Endothelial cell of umbilical vein (primary cell): ENCODE measurements at regions not wholly inside any gene's neighbourhood (a gene's known extent, or its start where the extent isn't known, plus 50 kb on each side); places are given as distances from the start of the nearest gene placed in this dataset.

Experiments used
- BruUV-seq: library from RNA; stranded (reverse); fragments of 400-500 nt; replicated peaks from 2 replicates; lab custom pipeline; 2021; lab: Mats Ljungman, UMichigan
- CTCF ChIA-PET: fragments of 300-600, 350-600 bp; sonication (Branson Sonifier 250); formaldehyde crosslinking; loops from one replicate; lab custom pipeline; 2021; ENCODE audit warnings: antibody characterized with exemption, inconsistent platforms; lab: Charles Lee
- POLR2A ChIA-PET: fragments of 300-600, 350-600 bp; sonication (Branson Sonifier 250); formaldehyde crosslinking; loops from one replicate; lab custom pipeline; 2021; ENCODE audit warnings: antibody characterized with exemption, inconsistent platforms; lab: Charles Lee
- DNase-seq: peaks from one replicate; pipeline ENCODE4 v3.0.0-alpha.2; 2011; ENCODE audit warnings: low read depth, low spot score
- FAIRE-seq: peaks from 2 replicates; lab custom pipeline; 2011; peaks lifted over from hg19 to GRCh38; lab: Jason Lieb, UNC
- H2AFZ ChIP-seq: 2 replicates; pipeline ENCODE4 v1.6.0; 2012; ENCODE audit warnings: low read depth, low read length, control low read depth, inconsistent platforms
- H3K27ac ChIP-seq: 2 replicates; pipeline ENCODE4 v1.5.1; 2011; ENCODE audit warnings: low read depth, mild to moderate bottlenecking, control low read depth, low read length, moderate library complexity; ENCODE audit not compliant: insufficient read depth
- H3K27me3 ChIP-seq, 2 experiments: 2 replicates each; pipeline versions ENCODE4 v1.6.0 to v1.6.1; 2011; ENCODE audit warnings: low read length in 2 of 2, mixed read lengths in 1 of 2; ENCODE audit not compliant: control insufficient read depth in 2 of 2, insufficient read depth in 2 of 2
- H3K36me3 ChIP-seq, 2 experiments: 2 replicates in 1 of 2; 3 replicates in 1 of 2; pipeline ENCODE4 v1.5.1; 2011; ENCODE audit warnings: low read length in 2 of 2, mild to moderate bottlenecking in 1 of 2, moderate library complexity in 1 of 2; ENCODE audit not compliant: control insufficient read depth in 2 of 2, insufficient read depth in 2 of 2; ENCODE audit errors: extremely low read depth in 1 of 2
- H3K4me1 ChIP-seq: 3 replicates; pipeline ENCODE4 v1.5.1; 2011; ENCODE audit warnings: mild to moderate bottlenecking, low read length; ENCODE audit not compliant: control insufficient read depth, insufficient read depth; ENCODE audit errors: extremely low read depth
- H3K4me2 ChIP-seq: 2 replicates; pipeline ENCODE4 v1.6.1; 2011; ENCODE audit warnings: low read length, control low read depth, mixed read lengths; ENCODE audit not compliant: insufficient read depth
- H3K4me3 ChIP-seq, 3 experiments: fragments of 200-600 bp in 1 of 3; sonication (generic), shearing (Covaris generic) in 1 of 3; replicated peaks in 1 of 3; 2 replicates each; pipeline ENCODE4 v1.5.1; 2011 to 2016; ENCODE audit warnings: control low read depth in 3 of 3, low read length in 3 of 3, mild to moderate bottlenecking in 2 of 3, inconsistent platforms in 1 of 3, low read depth in 1 of 3, moderate library complexity in 1 of 3; ENCODE audit not compliant: insufficient read depth in 1 of 3
- H3K79me2 ChIP-seq: 2 replicates; pipeline ENCODE4 v1.6.0; 2012; ENCODE audit warnings: low read length, inconsistent platforms; ENCODE audit not compliant: control insufficient read depth, insufficient read depth
- H3K9ac ChIP-seq: replicated peaks from 2 replicates; pipeline ENCODE3; 2011; ENCODE audit warnings: low read length, control low read depth; ENCODE audit not compliant: insufficient read depth; ENCODE audit errors: extremely low read depth
- H3K9me1 ChIP-seq: replicated peaks from 3 replicates; pipeline ENCODE4 v1.6.0; 2011; ENCODE audit warnings: mild to moderate bottlenecking, low read length; ENCODE audit not compliant: control insufficient read depth, insufficient read depth; ENCODE audit errors: extremely low read depth
- H3K9me3 ChIP-seq: replicated peaks from 2 replicates; pipeline ENCODE4 v1.5.1; 2012; ENCODE audit warnings: low read length, inconsistent platforms; ENCODE audit not compliant: control insufficient read depth, insufficient read depth
- H4K20me1 ChIP-seq: replicated peaks from 2 replicates; pipeline ENCODE3; 2011; ENCODE audit warnings: mild to moderate bottlenecking, low read length; ENCODE audit not compliant: control insufficient read depth, insufficient read depth; ENCODE audit errors: extremely low read depth
- CTCF ChIP-seq, 2 donors: IDR thresholded peaks; 1 replicate in 1 of 2; 2 replicates in 1 of 2; pipeline ENCODE4 v1.5.1; 2011; ENCODE audit warnings: low read length in 2 of 2, mild to moderate bottlenecking in 2 of 2, moderate library complexity in 2 of 2, control low read depth in 1 of 2, inconsistent platforms in 1 of 2, low read depth in 1 of 2; ENCODE audit not compliant: insufficient read depth in 1 of 2; ENCODE audit errors: extremely low read depth in 1 of 2
- EZH2 ChIP-seq: IDR thresholded peaks from 2 replicates; pipeline ENCODE4 v1.6.1; 2012; ENCODE audit warnings: borderline replicate concordance, low read depth, mild to moderate bottlenecking, moderate library complexity, low read length, inconsistent platforms; ENCODE audit not compliant: severe bottlenecking
- FOS ChIP-seq: IDR thresholded peaks from 2 replicates; pipeline ENCODE4 v1.6.1; 2011; ENCODE audit warnings: mild to moderate bottlenecking, low read length, moderate library complexity, borderline replicate concordance; ENCODE audit not compliant: insufficient read depth
- GATA2 ChIP-seq: IDR thresholded peaks from 2 replicates; pipeline ENCODE4 v1.7.0; 2011; ENCODE audit warnings: low read depth, mild to moderate bottlenecking, moderate library complexity, mixed read lengths, low read length; ENCODE audit not compliant: insufficient read length, insufficient read depth
- JUN ChIP-seq: IDR thresholded peaks from 2 replicates; pipeline ENCODE4 v1.6.1; 2011; ENCODE audit warnings: borderline replicate concordance, low read depth; ENCODE audit not compliant: insufficient read length, insufficient read depth
- MYC ChIP-seq: IDR thresholded peaks from one replicate; pipeline ENCODE4 v1.6.1; 2011; ENCODE audit warnings: mild to moderate bottlenecking, low read depth, low read length
- POLR2A ChIP-seq: IDR thresholded peaks from 2 replicates; pipeline ENCODE4 v1.6.1; 2012; ENCODE audit warnings: low read depth, mild to moderate bottlenecking, control low read depth, low read length
- POLR2AphosphoS5 ChIP-seq: IDR thresholded peaks from 2 replicates; pipeline ENCODE4 v1.6.1; 2012; ENCODE audit warnings: low read depth, mild to moderate bottlenecking, control low read depth, low read length, moderate library complexity; ENCODE audit not compliant: insufficient read depth
- dilution Hi-C: fragments of 300-500 bp; cut with MboI; formaldehyde crosslinking; loops from one replicate; pipeline ENCODE4 v1.15.0; 2019; ENCODE audit warnings: low sequenced_read_pairs; ENCODE audit not compliant: extremely low pct_ligation_motif_present
- intact Hi-C: fragments of 100-400 bp; cut with micrococcal nuclease; formaldehyde crosslinking; loops from one replicate; pipeline ENCODE4 v1.10.0; 2022
- TF ChIP-seq, protein P1 (sequence below): IDR thresholded peaks from 2 replicates; pipeline ENCODE4 v1.6.1; 2011; ENCODE audit not compliant: insufficient read depth, insufficient read length

GRCh38 chr14:49487238-49487637 is 98.9 kb downstream of the RPS29 start:
- FAIRE-seq (no peak), DNase-seq (no peak)
- no peaks in the 10 kb centered on the region for H3K9me1 ChIP-seq
- no peak overlapping the region for H3K4me2 ChIP-seq
- no peaks in the 10 kb centered on the region for H3K9me3 ChIP-seq
- no peaks in the 10 kb centered on the region for H4K20me1 ChIP-seq
- no peak overlapping the region for H3K4me3 ChIP-seq
- no TSS peak for BruUV-seq
- H3K27me3 ChIP-seq, result peaks cover 10 to 15% of the 10 kb centered on the region in 2 experiments
- H3K9ac ChIP-seq, result no peak overlapping the region
- H3K79me2 ChIP-seq, result no peaks in the 10 kb centered on the region
- H3K36me3 ChIP-seq, result no peaks in the 10 kb centered on the region
- H3K4me1 ChIP-seq, result no peaks in the 10 kb centered on the region
- H3K27ac ChIP-seq, result no peak overlapping the region
- TF ChIP-seq POLR2A, result no peak
- TF ChIP-seq FOS, result no peak
- no peak for TF ChIP-seq POLR2AphosphoS5
- TF ChIP-seq, protein P1, sequence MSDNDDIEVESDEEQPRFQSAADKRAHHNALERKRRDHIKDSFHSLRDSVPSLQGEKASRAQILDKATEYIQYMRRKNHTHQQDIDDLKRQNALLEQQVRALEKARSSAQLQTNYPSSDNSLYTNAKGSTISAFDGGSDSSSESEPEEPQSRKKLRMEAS, result no peak
- TF ChIP-seq GATA2, result no peak
- dilution Hi-C loops, result no loop called here
- no peak overlapping the region for H2AFZ ChIP-seq
- intact Hi-C loops, result no loop called here
- POLR2A ChIA-PET, result no interaction called here
- CTCF ChIA-PET, result interaction anchor here (1.0 to 2.6 kb wide), 2 partner anchors 10 to 26 kb away, joined by 3 to 8 read pairs; no protein-coding TSS in a partner anchor

- TF ChIP-seq GATA2 (no peak), MYC (no peak), JUN (no peak), POLR2A (no peak), FOS (no peak), EZH2 (no peak), CTCF (IDR thresholded peaks at IDR 0.05; ENCODE audit: extremely low read depth in 1 of 2, insufficient read depth in 1 of 2, low read depth in 1 of 2, low read length in 2 of 2) (no peak), POLR2AphosphoS5 (no peak)
- TF ChIP-seq, protein P1, result no peak
- intact Hi-C loops, result no loop called here
- CTCF ChIA-PET, result interaction anchor here (1.5 to 3.3 kb wide), 3 partner anchors 13 to 65 kb away, joined by 3 to 18 read pairs (median 9); no protein-coding TSS in a partner anchor
- Histone ChIP-seq H3K4me1 (no peaks in the 10 kb centered on the region), H3K27ac (no peak overlapping the region), H3K9me1 (no peaks in the 10 kb centered on the region), H4K20me1 (no peaks in the 10 kb centered on the region), H3K4me2 (no peak overlapping the region), H3K9ac (no peak overlapping the region), H2AFZ (no peak overlapping the region), H3K79me2 (no peaks in the 10 kb centered on the region), H3K27me3 (peaks cover 8 to 13% of the 10 kb centered on the region in 2 experiments), H3K9me3 (no peaks in the 10 kb centered on the region), H3K36me3 (no peaks in the 10 kb centered on the region), H3K4me3 (no peak overlapping the region)
- DNase-seq (no peak), FAIRE-seq (no peak)
- dilution Hi-C loops, result no loop called here
- BruUV-seq, result no TSS peak
- POLR2A ChIA-PET, result no interaction called here
Measured at GRCh38 chr14:49485290-49485689, 100.9 kb downstream of the RPS29 start.
